H1 (cell line): ENCODE measurements at regions not wholly inside any gene's neighbourhood (a gene's known extent, or its start where the extent isn't known, plus 50 kb on each side); places are given as distances from the start of the nearest gene placed in this dataset.

Experiments
- CTCF ChIA-PET: fragments of 300-600 bp; sonication (Branson Sonifier 250); formaldehyde crosslinking; loops from one replicate; lab custom pipeline; 2021; ENCODE audit not compliant: partially characterized antibody; lab: Charles Lee
- POLR2A ChIA-PET: fragments of 300-600 bp; sonication (Branson Sonifier 250); formaldehyde crosslinking; loops from one replicate; lab custom pipeline; 2021; ENCODE audit warnings: inconsistent platforms; ENCODE audit not compliant: partially characterized antibody; lab: Charles Lee
- DNase-seq, 2 experiments: peaks; one replicate each; pipeline versions ENCODE4 v3.0.0 to v3.0.0-alpha.2; 2010 to 2022; ENCODE audit warnings: low spot score in 2 of 2, low read depth in 1 of 2, mixed read lengths in 1 of 2
- FAIRE-seq: peaks from 2 replicates; lab custom pipeline; 2011; peaks lifted over from hg19 to GRCh38; lab: Jason Lieb, UNC
- H2AFZ ChIP-seq: 2 replicates; pipeline ENCODE4 v1.8.1; 2012; ENCODE audit warnings: low read length, inconsistent platforms
- H2AK5ac ChIP-seq: 2 replicates; pipeline ENCODE4 v1.6.1; 2013; ENCODE audit warnings: low read depth, low read length
- H2BK120ac ChIP-seq: replicated peaks from 2 replicates; pipeline ENCODE3; 2013; ENCODE audit warnings: low read depth, low read length, inconsistent platforms
- H2BK12ac ChIP-seq: 2 replicates; pipeline ENCODE4 v1.6.1; 2013; ENCODE audit warnings: low read depth, low read length
- H2BK15ac ChIP-seq: 2 replicates; pipeline ENCODE4 v1.6.1; 2013; ENCODE audit warnings: low read length
- H2BK20ac ChIP-seq: 2 replicates; pipeline ENCODE4 v1.6.1; 2013; ENCODE audit warnings: low read length
- H2BK5ac ChIP-seq: 2 replicates; pipeline ENCODE4 v1.6.1; 2013; ENCODE audit warnings: low read depth, low read length
- H3K14ac ChIP-seq: 2 replicates; pipeline ENCODE4 v1.6.1; 2013; ENCODE audit warnings: inconsistent platforms; ENCODE audit not compliant: insufficient read length
- H3K18ac ChIP-seq: 2 replicates; pipeline ENCODE4 v1.6.1; 2013; ENCODE audit warnings: low read length; ENCODE audit errors: extremely low read depth
- H3K23ac ChIP-seq: 2 replicates; pipeline ENCODE4 v1.6.1; 2013; ENCODE audit warnings: inconsistent platforms; ENCODE audit not compliant: insufficient read length
- H3K23me2 ChIP-seq: 2 replicates; pipeline ENCODE4 v1.6.1; 2013; ENCODE audit warnings: low read depth, low read length
- H3K27ac ChIP-seq: 2 replicates; pipeline ENCODE4 v1.6.1; 2011; ENCODE audit warnings: low read depth, low read length, inconsistent platforms
- H3K27me3 ChIP-seq, 4 experiments: replicated peaks in 1 of 4; 1 replicate in 1 of 4; 2 replicates in 3 of 4; pipeline versions ENCODE4 v1.6.1 to v1.8.1; 2011 to 2013; ENCODE audit warnings: low read length in 3 of 4, mild to moderate bottlenecking in 3 of 4, inconsistent platforms in 2 of 4, mixed read lengths in 2 of 4, moderate library complexity in 1 of 4; ENCODE audit not compliant: control insufficient read depth in 3 of 4, insufficient read depth in 3 of 4; ENCODE audit errors: extremely low read depth in 1 of 4
- H3K36me3 ChIP-seq, 4 experiments: 2 replicates each; pipeline versions ENCODE4 v1.6.1 to v1.8.1; 2011 to 2013; ENCODE audit warnings: mild to moderate bottlenecking in 4 of 4, low read length in 3 of 4, moderate library complexity in 2 of 4, control low read depth in 1 of 4, inconsistent platforms in 1 of 4; ENCODE audit not compliant: insufficient read depth in 4 of 4, control insufficient read depth in 2 of 4
- H3K4ac ChIP-seq: replicated peaks from 2 replicates; pipeline ENCODE3; 2013; ENCODE audit warnings: low read length, low read depth, mixed read lengths, inconsistent platforms; ENCODE audit not compliant: insufficient read length
- H3K4me1 ChIP-seq, 4 experiments: replicated peaks in 1 of 4; 1 replicate in 1 of 4; 2 replicates in 3 of 4; pipeline versions ENCODE4 v1.6.1 to v1.8.1; 2011 to 2013; ENCODE audit warnings: low read length in 3 of 4, inconsistent platforms in 2 of 4, mixed read lengths in 1 of 4; ENCODE audit not compliant: insufficient read depth in 4 of 4, control insufficient read depth in 3 of 4
- H3K4me2 ChIP-seq, 2 experiments: 2 replicates each; pipeline versions ENCODE4 v1.6.1 to v1.8.1; 2011 to 2013; ENCODE audit warnings: low read depth in 2 of 2, low read length in 2 of 2, control low read depth in 1 of 2, inconsistent platforms in 1 of 2, mild to moderate bottlenecking in 1 of 2; ENCODE audit not compliant: insufficient read depth in 1 of 2
- H3K4me3 ChIP-seq, 4 experiments: fragments of 200-600, 300-600 bp in 1 of 4; sonication (generic), shearing (Covaris generic), sonication (Bioruptor Twin) in 1 of 4; 2 replicates each; pipeline versions ENCODE4 v1.5.1 to v1.8.1; 2011 to 2016; ENCODE audit warnings: low read length in 4 of 4, low read depth in 3 of 4, control low read depth in 2 of 4, inconsistent platforms in 2 of 4, mild to moderate bottlenecking in 2 of 4, mixed read lengths in 1 of 4, moderate library complexity in 1 of 4; ENCODE audit not compliant: insufficient read depth in 2 of 4; ENCODE audit errors: extremely low read depth in 1 of 4
- H3K56ac ChIP-seq: replicated peaks from 2 replicates; pipeline ENCODE3; 2013; ENCODE audit warnings: low read depth, mild to moderate bottlenecking, mixed read lengths, low read length, inconsistent platforms; ENCODE audit not compliant: insufficient read length
- H3K79me1 ChIP-seq: 2 replicates; pipeline ENCODE4 v1.6.1; 2013; ENCODE audit warnings: low read depth, low read length, control low read depth
- H3K79me2 ChIP-seq, 2 experiments: 2 replicates each; pipeline versions ENCODE4 v1.6.1 to v1.8.1; 2012 to 2013; ENCODE audit warnings: low read length in 2 of 2, mild to moderate bottlenecking in 2 of 2, inconsistent platforms in 1 of 2; ENCODE audit not compliant: insufficient read depth in 2 of 2, control insufficient read depth in 1 of 2
- H3K9ac ChIP-seq, 4 experiments: replicated peaks in 1 of 4; 1 replicate in 1 of 4; 2 replicates in 3 of 4; pipeline versions ENCODE4 v1.6.1 to v1.8.1; 2011 to 2013; ENCODE audit warnings: low read depth in 3 of 4, low read length in 3 of 4, control low read depth in 2 of 4, mild to moderate bottlenecking in 2 of 4, moderate library complexity in 2 of 4, inconsistent platforms in 1 of 4; ENCODE audit errors: extremely low read depth in 1 of 4
- H3K9me3 ChIP-seq, 2 experiments: 2 replicates each; pipeline versions ENCODE4 v1.6.1 to v1.8.1; 2012 to 2013; ENCODE audit warnings: mild to moderate bottlenecking in 2 of 2, moderate library complexity in 2 of 2, control low read depth in 1 of 2, inconsistent platforms in 1 of 2, low read depth in 1 of 2, low read length in 1 of 2, mixed read lengths in 1 of 2; ENCODE audit not compliant: insufficient read depth in 2 of 2
- H4K20me1 ChIP-seq, 2 experiments: replicated peaks in 1 of 2; 2 replicates each; pipeline versions ENCODE3 to v1.8.1; 2011 to 2013; ENCODE audit warnings: inconsistent platforms in 2 of 2, low read length in 2 of 2, mild to moderate bottlenecking in 1 of 2; ENCODE audit not compliant: insufficient read depth in 2 of 2, control insufficient read depth in 1 of 2
- H4K5ac ChIP-seq: 2 replicates; pipeline ENCODE4 v1.6.1; 2013; ENCODE audit warnings: low read length, low read depth, mixed read lengths, inconsistent platforms; ENCODE audit not compliant: insufficient read length
- H4K8ac ChIP-seq: 2 replicates; pipeline ENCODE4 v1.8.0; 2013; ENCODE audit warnings: mild to moderate bottlenecking, moderate library complexity, low read length, inconsistent platforms; ENCODE audit not compliant: insufficient read depth; ENCODE audit errors: extremely low read depth
- H4K91ac ChIP-seq: replicated peaks from 2 replicates; pipeline ENCODE3; 2013; ENCODE audit warnings: low read length, mixed read lengths, inconsistent platforms; ENCODE audit not compliant: insufficient read length
- BCL11A ChIP-seq, 2 experiments: IDR thresholded peaks; one replicate each; pipeline ENCODE4 v1.6.1; 2011; ENCODE audit warnings: low read depth in 2 of 2, low read length in 2 of 2, mild to moderate bottlenecking in 2 of 2
- E2F6 ChIP-seq: IDR thresholded peaks from 2 replicates; pipeline ENCODE4 v1.6.1; 2012; ENCODE audit warnings: inconsistent platforms
- EGR1 ChIP-seq: IDR thresholded peaks from 2 replicates; pipeline ENCODE4 v1.6.1; 2011; ENCODE audit warnings: low read depth, low read length, borderline replicate concordance
- EP300 ChIP-seq, 2 experiments: IDR thresholded peaks; 1 replicate in 1 of 2; 2 replicates in 1 of 2; pipeline ENCODE4 v1.6.1; 2011 to 2012; ENCODE audit warnings: low read depth in 2 of 2, low read length in 2 of 2, mild to moderate bottlenecking in 2 of 2, borderline replicate concordance in 1 of 2, inconsistent platforms in 1 of 2, moderate library complexity in 1 of 2
- KDM1A ChIP-seq: fragments of 200-600, 300-600 bp; sonication (generic); IDR thresholded peaks from 2 replicates; pipeline ENCODE4 v1.7.1; 2016; ENCODE audit warnings: mild to moderate bottlenecking, low read length, borderline replicate concordance
- RAD21 ChIP-seq, 2 experiments: IDR thresholded peaks in 1 of 2; conservative IDR thresholded peaks in 1 of 2; 2 replicates each; pipeline ENCODE4 v1.6.1; 2011; ENCODE audit warnings: low read depth in 2 of 2, low read length in 2 of 2, improper control_type of control experiment in 1 of 2, inconsistent platforms in 1 of 2, mild to moderate bottlenecking in 1 of 2, moderate library complexity in 1 of 2
- SIX5 ChIP-seq: IDR thresholded peaks from 2 replicates; pipeline ENCODE4 v1.6.1; 2011; ENCODE audit warnings: mild to moderate bottlenecking, low read depth, low read length
- WGBS, 2 experiments: shearing (Covaris generic) in 1 of 2; methylation state at CpG; one replicate each; pipeline versions ENCODE4 v1.1.6 to v1.1.7; 2013 to 2015; ENCODE audit warnings: low lambda C conversion rate in 2 of 2, mixed read lengths in 2 of 2, inconsistent platforms in 1 of 2, low coverage in 1 of 2, missing lambda C conversion rate in 1 of 2; ENCODE audit not compliant: insufficient replicate concordance in 2 of 2, insufficient coverage in 1 of 2, insufficient read length in 1 of 2; ENCODE audit errors: extremely low coverage in 1 of 2, missing lambda C conversion rate in 1 of 2; 5-methylcytosine and 5-hydroxymethylcytosine counted together

- TF ChIP-seq BCL11A (IDR thresholded peaks at IDR 0.05; ENCODE audit: low read depth in 2 of 2, low read length in 2 of 2), result no peak
- no peak for TF ChIP-seq EP300 (IDR thresholded peaks at IDR 0.05; ENCODE audit: borderline replicate concordance in 1 of 2, low read depth in 2 of 2, low read length in 2 of 2)
- TF ChIP-seq KDM1A, result no peak
- no peak for TF ChIP-seq SIX5
- no peak for TF ChIP-seq RAD21 (IDR thresholded peaks at IDR 0.05 in 1 of 2, conservative IDR thresholded peaks at IDR 0.05 in 1 of 2; ENCODE audit: low read depth in 2 of 2, low read length in 2 of 2)
- TF ChIP-seq E2F6, result no peak
- no peak for TF ChIP-seq EGR1
- Histone ChIP-seq H3K4me1 (peaks cover 0 to 13% (median 6%) of the 10 kb centered on the region in 4 experiments; a peak in 6 of 7 replicates), H3K79me2 (no peaks in the 10 kb centered on the region), H2AFZ (no peak overlapping the region), H3K4me3 (no peak overlapping the region), H4K8ac (no peak overlapping the region), H4K20me1 (no peaks in the 10 kb centered on the region), H3K9me3 (no peaks in the 10 kb centered on the region), H3K23me2 (no peaks in the 10 kb centered on the region), H3K18ac (no peak overlapping the region), H3K9ac (no peak overlapping the region), H4K91ac (no peak overlapping the region), H3K4ac (no peak overlapping the region), H3K4me2 (no peak overlapping the region), H2BK20ac (no peak overlapping the region), H3K27me3 (peaks cover 2 to 21% (median 13%) of the 10 kb centered on the region in 4 experiments), H3K14ac (no peak overlapping the region), H2BK12ac (no peak overlapping the region), H3K27ac (no peak overlapping the region), H3K79me1 (no peaks in the 10 kb centered on the region), H3K56ac (no peak overlapping the region), H2BK15ac (no peak overlapping the region), H2BK120ac (no peak overlapping the region), H2BK5ac (no peak overlapping the region), H3K23ac (no peak overlapping the region), H3K36me3 (no peaks in the 10 kb centered on the region), H4K5ac (no peak overlapping the region), H2AK5ac (no peak overlapping the region)
- DNase-seq (no peak), FAIRE-seq (no peak)
- no CpG with 5 or more reads among the region's 1 CpG for WGBS, 2 experiments
- ChIA-PET CTCF (interaction anchor here (1.2 to 2.8 kb wide), 5 partner anchors 18 to 462 kb away, joined by 3 to 26 read pairs (median 4); no protein-coding TSS in a partner anchor), POLR2A (no interaction called here)
These were observed 124.5 kb upstream of the PJA1 start for GRCh38 chrX:69289793-69290123.
